Mesendoderm (in vitro differentiated cells): ENCODE measurements at regions not wholly inside any gene's neighbourhood (a gene's known extent, or its start where the extent isn't known, plus 50 kb on each side); places are given as distances from the start of the nearest gene placed in this dataset.

Experiments
- DNase-seq: peaks from one replicate; pipeline ENCODE4 v3.0.0; 2013
- H2AK5ac ChIP-seq: 2 replicates; pipeline ENCODE4 v1.6.1; 2013; ENCODE audit warnings: low read length, inconsistent platforms
- H2BK120ac ChIP-seq: 2 replicates; pipeline ENCODE4 v1.6.1; 2013; ENCODE audit warnings: low read depth, mild to moderate bottlenecking, low read length, moderate library complexity, mixed read lengths
- H2BK15ac ChIP-seq: replicated peaks from 2 replicates; pipeline ENCODE4 v1.6.1; 2013; ENCODE audit warnings: low read depth, mild to moderate bottlenecking, moderate library complexity
- H2BK5ac ChIP-seq: 2 replicates; pipeline ENCODE4 v1.6.1; 2013; ENCODE audit warnings: low read length, inconsistent platforms
- H3K18ac ChIP-seq: 2 replicates; pipeline ENCODE4 v1.6.1; 2013; ENCODE audit warnings: mild to moderate bottlenecking, low read length, mixed read lengths
- H3K23ac ChIP-seq: one replicate; pipeline ENCODE4 v1.6.1; 2013; ENCODE audit warnings: low read length
- H3K27ac ChIP-seq: 2 replicates; pipeline ENCODE4 v1.5.1; 2013; ENCODE audit warnings: low read depth, mild to moderate bottlenecking, inconsistent platforms, low read length, moderate library complexity
- H3K27me3 ChIP-seq: 2 replicates; pipeline ENCODE4 v1.6.1; 2013; ENCODE audit warnings: low read length, control low read depth, mild to moderate bottlenecking, inconsistent platforms; ENCODE audit not compliant: insufficient read depth, poor library complexity
- H3K36me3 ChIP-seq: 2 replicates; pipeline ENCODE4 v1.6.1; 2013; ENCODE audit warnings: low read length, inconsistent platforms; ENCODE audit not compliant: control insufficient read depth, insufficient read depth
- H3K4ac ChIP-seq: one replicate; pipeline ENCODE4 v1.6.1; 2013; ENCODE audit warnings: low read depth, mild to moderate bottlenecking, low read length, moderate library complexity
- H3K4me1 ChIP-seq: 2 replicates; pipeline ENCODE4 v1.6.1; 2013; ENCODE audit warnings: low read depth, low read length, inconsistent platforms; ENCODE audit not compliant: control insufficient read depth
- H3K4me2 ChIP-seq: 2 replicates; pipeline ENCODE4 v1.6.1; 2013; ENCODE audit warnings: low read length
- H3K4me3 ChIP-seq: 2 replicates; pipeline ENCODE4 v1.5.1; 2013; ENCODE audit warnings: mild to moderate bottlenecking, low read length
- H3K56ac ChIP-seq: one replicate; pipeline ENCODE4 v1.6.1; 2013; ENCODE audit warnings: low read length
- H3K79me1 ChIP-seq: 2 replicates; pipeline ENCODE4 v1.6.1; 2013; ENCODE audit warnings: low read length, inconsistent platforms
- H3K79me2 ChIP-seq: 2 replicates; pipeline ENCODE4 v1.6.1; 2013; ENCODE audit warnings: mild to moderate bottlenecking, low read length; ENCODE audit not compliant: control insufficient read depth, insufficient read depth
- H3K9ac ChIP-seq: 2 replicates; pipeline ENCODE4 v1.6.1; 2013; ENCODE audit warnings: low read length, inconsistent platforms
- H4K5ac ChIP-seq: one replicate; pipeline ENCODE4 v1.6.1; 2013; ENCODE audit warnings: low read length
- H4K8ac ChIP-seq: one replicate; pipeline ENCODE4 v1.6.1; 2013; ENCODE audit warnings: low read depth, mild to moderate bottlenecking, control low read depth, low read length, moderate library complexity
- WGBS: extraction: QIAGEN DNeasy Blood & Tissue Kit; methylation state at CpG from one replicate; pipeline ENCODE4 v1.1.7; 2013; ENCODE audit warnings: low lambda C conversion rate, missing lambda C conversion rate; ENCODE audit not compliant: insufficient coverage; ENCODE audit errors: extremely low coverage; 5-methylcytosine and 5-hydroxymethylcytosine counted together

DNA sequence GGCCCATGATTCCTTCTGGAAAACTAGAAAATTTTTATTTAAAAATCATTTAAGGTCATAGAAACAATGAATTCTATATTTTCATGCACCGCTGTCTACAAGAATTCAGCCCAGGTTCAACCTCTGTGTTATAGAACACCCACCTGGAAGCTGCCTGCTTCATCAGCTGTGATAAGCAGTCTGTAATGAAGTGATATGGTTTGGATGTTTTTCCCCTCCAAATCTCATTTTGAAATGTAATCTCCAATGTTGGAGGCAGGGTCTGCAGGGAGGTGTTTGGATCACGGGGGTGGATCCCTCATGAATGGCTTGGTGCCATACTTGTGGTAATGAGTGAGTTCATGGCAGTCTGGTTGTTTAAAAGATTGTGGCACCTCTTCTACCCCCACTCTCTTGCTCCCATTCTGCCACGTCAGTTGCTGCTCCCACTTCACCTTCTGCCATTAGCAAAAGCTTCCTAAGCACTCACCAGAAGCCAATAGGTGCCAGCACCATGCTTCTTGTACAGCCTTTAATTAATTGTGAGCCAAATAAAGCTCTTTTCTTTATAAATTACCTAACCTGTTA lies 55.6 kb downstream of the MRPL32 start:
- Histone ChIP-seq H3K79me2 (no peaks in the 10 kb centered on the region), H4K5ac (no peak overlapping the region), H3K4me1 (no peaks in the 10 kb centered on the region), H3K23ac (no peak overlapping the region), H3K56ac (no peak overlapping the region), H3K27ac (no peak overlapping the region), H3K4me3 (no peak overlapping the region), H3K4me2 (no peak overlapping the region), H3K27me3 (no peaks in the 10 kb centered on the region), H3K9ac (no peak overlapping the region), H3K18ac (no peak overlapping the region), H3K4ac (peak overlapping the region; percentile 55), H2BK15ac (no peak overlapping the region), H2BK5ac (no peak overlapping the region), H2AK5ac (no peak overlapping the region), H4K8ac (no peak overlapping the region), H3K36me3 (no peaks in the 10 kb centered on the region), H2BK120ac (no peak overlapping the region), H3K79me1 (no peaks in the 10 kb centered on the region)
- no CpG with 5 or more reads among the region's 3 CpGs for WGBS
- DNase-seq = no peak

DNA sequence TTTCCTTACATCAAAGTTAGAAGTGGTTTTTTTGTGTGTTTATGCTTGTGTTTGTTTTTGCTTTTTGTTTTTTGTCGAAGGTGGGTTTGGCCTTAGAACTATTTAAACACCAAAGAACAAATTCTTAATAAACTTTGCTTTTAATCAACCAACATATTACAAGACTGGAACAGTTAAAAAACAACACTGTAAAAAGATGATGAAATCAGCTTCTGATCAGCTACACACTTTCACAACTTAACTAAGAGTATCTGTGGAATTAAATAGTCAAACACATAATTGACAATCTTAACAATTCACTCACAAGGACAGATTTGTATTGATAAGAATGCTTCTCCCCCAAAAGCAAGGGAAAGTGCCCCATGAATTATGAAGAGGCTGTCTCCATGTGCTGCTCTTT lies 58.8 kb downstream of the MRPL32 start:
- Histone ChIP-seq H2BK15ac (no peak overlapping the region), H2BK120ac (no peak overlapping the region), H3K9ac (no peak overlapping the region), H2AK5ac (no peak overlapping the region), H3K56ac (no peak overlapping the region), H4K5ac (no peak overlapping the region), H3K36me3 (no peaks in the 10 kb centered on the region), H3K23ac (no peak overlapping the region), H3K27ac (no peak overlapping the region), H4K8ac (no peak overlapping the region), H3K79me2 (no peaks in the 10 kb centered on the region), H3K4me1 (no peaks in the 10 kb centered on the region), H3K79me1 (no peaks in the 10 kb centered on the region), H3K4me2 (no peak overlapping the region), H3K4me3 (no peak overlapping the region), H3K18ac (no peak overlapping the region), H3K27me3 (no peaks in the 10 kb centered on the region), H2BK5ac (no peak overlapping the region), H3K4ac (no peak overlapping the region)
- no CpG with 5 or more reads among the region's 1 CpG for WGBS
- DNase-seq = no peak

GRCh38 chr7:42991913-42992591 lies 59.9 kb downstream of the MRPL32 start:
- Histone ChIP-seq H3K56ac (no peak overlapping the region), H3K4me3 (no peak overlapping the region), H4K5ac (no peak overlapping the region), H4K8ac (no peak overlapping the region), H3K4me2 (no peak overlapping the region), H3K36me3 (no peaks in the 10 kb centered on the region), H2BK5ac (no peak overlapping the region), H3K79me1 (no peaks in the 10 kb centered on the region), H3K27ac (no peak overlapping the region), H3K27me3 (no peaks in the 10 kb centered on the region), H3K23ac (no peak overlapping the region), H3K18ac (no peak overlapping the region), H3K79me2 (no peaks in the 10 kb centered on the region), H3K4me1 (no peaks in the 10 kb centered on the region), H3K9ac (no peak overlapping the region), H2AK5ac (no peak overlapping the region), H2BK120ac (no peak overlapping the region), H2BK15ac (no peak overlapping the region), H3K4ac (no peak overlapping the region)
- no CpG with 5 or more reads among the region's 13 CpGs for WGBS
- DNase-seq = peak; percentile 51

DNA sequence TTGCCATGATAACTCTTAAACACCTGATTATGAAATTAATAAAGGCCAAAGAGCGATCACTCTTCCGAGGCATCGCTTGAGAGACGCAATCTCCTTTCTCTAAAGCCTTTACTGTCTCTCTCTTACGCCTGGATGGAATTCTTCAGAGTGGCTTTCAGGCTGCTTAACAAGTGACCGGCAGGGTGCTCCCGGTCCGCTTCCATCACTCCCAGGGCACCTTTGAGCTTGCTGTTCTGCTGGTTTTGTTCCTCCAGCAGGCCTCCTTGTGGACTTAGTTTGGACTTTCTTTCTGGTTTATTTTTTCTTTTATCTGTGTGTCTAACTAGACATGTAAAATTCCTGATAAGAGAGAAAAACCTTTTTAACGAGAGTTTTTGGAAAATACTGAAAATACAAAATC lies 60.9 kb downstream of the MRPL32 start:
- H3K18ac ChIP-seq = no peak overlapping the region
- H3K27me3 ChIP-seq = no peaks in the 10 kb centered on the region
- H3K27ac ChIP-seq = no peak overlapping the region
- no peak overlapping the region for H4K8ac ChIP-seq
- no peak overlapping the region for H3K4me2 ChIP-seq
- H3K4me3 ChIP-seq = no peak overlapping the region
- no peak overlapping the region for H4K5ac ChIP-seq
- no peaks in the 10 kb centered on the region for H3K4me1 ChIP-seq
- no peaks in the 10 kb centered on the region for H3K36me3 ChIP-seq
- no peak overlapping the region for H2BK5ac ChIP-seq
- no peak overlapping the region for H3K9ac ChIP-seq
- H3K79me1 ChIP-seq = no peaks in the 10 kb centered on the region
- no peak overlapping the region for H3K56ac ChIP-seq
- H3K79me2 ChIP-seq = no peaks in the 10 kb centered on the region
- no peak overlapping the region for H2BK120ac ChIP-seq
- no peak overlapping the region for H2BK15ac ChIP-seq
- no peak overlapping the region for H2AK5ac ChIP-seq
- no peak overlapping the region for H3K4ac ChIP-seq
- H3K23ac ChIP-seq = no peak overlapping the region
- DNase-seq = peak; percentile 88
- WGBS = no CpG with 5 or more reads among the region's 9 CpGs

DNA sequence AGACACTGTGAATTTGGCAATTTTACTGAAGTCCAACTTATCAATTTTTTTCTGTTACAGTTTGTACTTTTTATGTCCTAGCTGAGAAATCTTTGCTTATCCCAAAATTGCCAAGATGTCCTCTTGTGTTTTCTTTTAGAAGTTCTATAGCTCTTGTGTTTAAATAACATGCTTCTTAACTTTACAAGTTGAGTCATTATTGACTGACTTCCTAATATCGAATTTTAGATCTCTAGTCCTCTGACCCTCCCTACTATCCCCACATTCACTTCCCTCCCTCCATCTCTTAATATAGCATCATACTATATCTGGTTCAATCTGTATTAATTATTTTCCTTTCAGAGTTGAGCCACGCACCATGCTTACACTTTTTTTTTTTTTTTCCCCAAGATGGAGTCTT lies 61.9 kb downstream of the MRPL32 start:
- Histone ChIP-seq H4K5ac (no peak overlapping the region), H2AK5ac (no peak overlapping the region), H3K4me1 (no peaks in the 10 kb centered on the region), H3K36me3 (no peaks in the 10 kb centered on the region), H3K9ac (no peak overlapping the region), H3K27me3 (no peaks in the 10 kb centered on the region), H3K4me2 (no peak overlapping the region), H3K18ac (peak overlapping the region; percentile 22), H2BK5ac (no peak overlapping the region), H3K56ac (no peak overlapping the region), H2BK120ac (no peak overlapping the region), H3K27ac (no peak overlapping the region), H3K4ac (no peak overlapping the region), H2BK15ac (no peak overlapping the region), H3K23ac (no peak overlapping the region), H4K8ac (no peak overlapping the region), H3K79me2 (no peaks in the 10 kb centered on the region), H3K79me1 (no peaks in the 10 kb centered on the region), H3K4me3 (no peak overlapping the region)
- DNase-seq = no peak
- WGBS = 100% methylated on average over 1 of the region's 2 CpGs

- Histone ChIP-seq H3K4me1 (no peaks in the 10 kb centered on the region), H3K4me3 (no peak overlapping the region), H3K4ac (no peak overlapping the region), H3K56ac (no peak overlapping the region), H2BK120ac (no peak overlapping the region), H2BK15ac (no peak overlapping the region), H3K79me1 (no peaks in the 10 kb centered on the region), H2AK5ac (no peak overlapping the region), H3K9ac (no peak overlapping the region), H4K8ac (no peak overlapping the region), H3K23ac (no peak overlapping the region), H4K5ac (no peak overlapping the region), H2BK5ac (no peak overlapping the region), H3K27ac (no peak overlapping the region), H3K36me3 (no peaks in the 10 kb centered on the region), H3K18ac (no peak overlapping the region), H3K4me2 (no peak overlapping the region), H3K27me3 (no peaks in the 10 kb centered on the region), H3K79me2 (no peaks in the 10 kb centered on the region)
- DNase-seq = no peak
- WGBS = no CpG with 5 or more reads among the region's 3 CpGs
These were observed 65.4 kb downstream of the MRPL32 start for GRCh38 chr7:42997611-42998010.
